H1 (cell line): ENCODE measurements at regions not wholly inside any gene's neighbourhood (a gene's known extent, or its start where the extent isn't known, plus 50 kb on each side); places are given as distances from the start of the nearest gene placed in this dataset.

Experiments
- CTCF ChIA-PET: fragments of 300-600 bp; sonication (Branson Sonifier 250); formaldehyde crosslinking; loops from one replicate; lab custom pipeline; 2021; ENCODE audit not compliant: partially characterized antibody; lab: Charles Lee
- POLR2A ChIA-PET: fragments of 300-600 bp; sonication (Branson Sonifier 250); formaldehyde crosslinking; loops from one replicate; lab custom pipeline; 2021; ENCODE audit warnings: inconsistent platforms; ENCODE audit not compliant: partially characterized antibody; lab: Charles Lee
- DNase-seq, 2 experiments: peaks; one replicate each; pipeline versions ENCODE4 v3.0.0 to v3.0.0-alpha.2; 2010 to 2022; ENCODE audit warnings: low spot score in 2 of 2, low read depth in 1 of 2, mixed read lengths in 1 of 2
- FAIRE-seq: peaks from 2 replicates; lab custom pipeline; 2011; peaks lifted over from hg19 to GRCh38; lab: Jason Lieb, UNC
- H2AFZ ChIP-seq: 2 replicates; pipeline ENCODE4 v1.8.1; 2012; ENCODE audit warnings: low read length, inconsistent platforms
- H2AK5ac ChIP-seq: 2 replicates; pipeline ENCODE4 v1.6.1; 2013; ENCODE audit warnings: low read depth, low read length
- H2BK120ac ChIP-seq: replicated peaks from 2 replicates; pipeline ENCODE3; 2013; ENCODE audit warnings: low read depth, low read length, inconsistent platforms
- H2BK12ac ChIP-seq: 2 replicates; pipeline ENCODE4 v1.6.1; 2013; ENCODE audit warnings: low read depth, low read length
- H2BK15ac ChIP-seq: 2 replicates; pipeline ENCODE4 v1.6.1; 2013; ENCODE audit warnings: low read length
- H2BK20ac ChIP-seq: 2 replicates; pipeline ENCODE4 v1.6.1; 2013; ENCODE audit warnings: low read length
- H2BK5ac ChIP-seq: 2 replicates; pipeline ENCODE4 v1.6.1; 2013; ENCODE audit warnings: low read depth, low read length
- H3K14ac ChIP-seq: 2 replicates; pipeline ENCODE4 v1.6.1; 2013; ENCODE audit warnings: inconsistent platforms; ENCODE audit not compliant: insufficient read length
- H3K18ac ChIP-seq: 2 replicates; pipeline ENCODE4 v1.6.1; 2013; ENCODE audit warnings: low read length; ENCODE audit errors: extremely low read depth
- H3K23ac ChIP-seq: 2 replicates; pipeline ENCODE4 v1.6.1; 2013; ENCODE audit warnings: inconsistent platforms; ENCODE audit not compliant: insufficient read length
- H3K23me2 ChIP-seq: 2 replicates; pipeline ENCODE4 v1.6.1; 2013; ENCODE audit warnings: low read depth, low read length
- H3K27ac ChIP-seq: 2 replicates; pipeline ENCODE4 v1.6.1; 2011; ENCODE audit warnings: low read depth, low read length, inconsistent platforms
- H3K27me3 ChIP-seq, 4 experiments: replicated peaks in 1 of 4; 1 replicate in 1 of 4; 2 replicates in 3 of 4; pipeline versions ENCODE4 v1.6.1 to v1.8.1; 2011 to 2013; ENCODE audit warnings: low read length in 3 of 4, mild to moderate bottlenecking in 3 of 4, inconsistent platforms in 2 of 4, mixed read lengths in 2 of 4, moderate library complexity in 1 of 4; ENCODE audit not compliant: control insufficient read depth in 3 of 4, insufficient read depth in 3 of 4; ENCODE audit errors: extremely low read depth in 1 of 4
- H3K36me3 ChIP-seq, 4 experiments: 2 replicates each; pipeline versions ENCODE4 v1.6.1 to v1.8.1; 2011 to 2013; ENCODE audit warnings: mild to moderate bottlenecking in 4 of 4, low read length in 3 of 4, moderate library complexity in 2 of 4, control low read depth in 1 of 4, inconsistent platforms in 1 of 4; ENCODE audit not compliant: insufficient read depth in 4 of 4, control insufficient read depth in 2 of 4
- H3K4ac ChIP-seq: replicated peaks from 2 replicates; pipeline ENCODE3; 2013; ENCODE audit warnings: low read length, low read depth, mixed read lengths, inconsistent platforms; ENCODE audit not compliant: insufficient read length
- H3K4me1 ChIP-seq, 4 experiments: replicated peaks in 1 of 4; 1 replicate in 1 of 4; 2 replicates in 3 of 4; pipeline versions ENCODE4 v1.6.1 to v1.8.1; 2011 to 2013; ENCODE audit warnings: low read length in 3 of 4, inconsistent platforms in 2 of 4, mixed read lengths in 1 of 4; ENCODE audit not compliant: insufficient read depth in 4 of 4, control insufficient read depth in 3 of 4
- H3K4me2 ChIP-seq, 2 experiments: 2 replicates each; pipeline versions ENCODE4 v1.6.1 to v1.8.1; 2011 to 2013; ENCODE audit warnings: low read depth in 2 of 2, low read length in 2 of 2, control low read depth in 1 of 2, inconsistent platforms in 1 of 2, mild to moderate bottlenecking in 1 of 2; ENCODE audit not compliant: insufficient read depth in 1 of 2
- H3K4me3 ChIP-seq, 4 experiments: fragments of 200-600, 300-600 bp in 1 of 4; sonication (generic), shearing (Covaris generic), sonication (Bioruptor Twin) in 1 of 4; 2 replicates each; pipeline versions ENCODE4 v1.5.1 to v1.8.1; 2011 to 2016; ENCODE audit warnings: low read length in 4 of 4, low read depth in 3 of 4, control low read depth in 2 of 4, inconsistent platforms in 2 of 4, mild to moderate bottlenecking in 2 of 4, mixed read lengths in 1 of 4, moderate library complexity in 1 of 4; ENCODE audit not compliant: insufficient read depth in 2 of 4; ENCODE audit errors: extremely low read depth in 1 of 4
- H3K56ac ChIP-seq: replicated peaks from 2 replicates; pipeline ENCODE3; 2013; ENCODE audit warnings: low read depth, mild to moderate bottlenecking, mixed read lengths, low read length, inconsistent platforms; ENCODE audit not compliant: insufficient read length
- H3K79me1 ChIP-seq: 2 replicates; pipeline ENCODE4 v1.6.1; 2013; ENCODE audit warnings: low read depth, low read length, control low read depth
- H3K79me2 ChIP-seq, 2 experiments: 2 replicates each; pipeline versions ENCODE4 v1.6.1 to v1.8.1; 2012 to 2013; ENCODE audit warnings: low read length in 2 of 2, mild to moderate bottlenecking in 2 of 2, inconsistent platforms in 1 of 2; ENCODE audit not compliant: insufficient read depth in 2 of 2, control insufficient read depth in 1 of 2
- H3K9ac ChIP-seq, 4 experiments: replicated peaks in 1 of 4; 1 replicate in 1 of 4; 2 replicates in 3 of 4; pipeline versions ENCODE4 v1.6.1 to v1.8.1; 2011 to 2013; ENCODE audit warnings: low read depth in 3 of 4, low read length in 3 of 4, control low read depth in 2 of 4, mild to moderate bottlenecking in 2 of 4, moderate library complexity in 2 of 4, inconsistent platforms in 1 of 4; ENCODE audit errors: extremely low read depth in 1 of 4
- H3K9me3 ChIP-seq, 2 experiments: 2 replicates each; pipeline versions ENCODE4 v1.6.1 to v1.8.1; 2012 to 2013; ENCODE audit warnings: mild to moderate bottlenecking in 2 of 2, moderate library complexity in 2 of 2, control low read depth in 1 of 2, inconsistent platforms in 1 of 2, low read depth in 1 of 2, low read length in 1 of 2, mixed read lengths in 1 of 2; ENCODE audit not compliant: insufficient read depth in 2 of 2
- H4K20me1 ChIP-seq, 2 experiments: replicated peaks in 1 of 2; 2 replicates each; pipeline versions ENCODE3 to v1.8.1; 2011 to 2013; ENCODE audit warnings: inconsistent platforms in 2 of 2, low read length in 2 of 2, mild to moderate bottlenecking in 1 of 2; ENCODE audit not compliant: insufficient read depth in 2 of 2, control insufficient read depth in 1 of 2
- H4K5ac ChIP-seq: 2 replicates; pipeline ENCODE4 v1.6.1; 2013; ENCODE audit warnings: low read length, low read depth, mixed read lengths, inconsistent platforms; ENCODE audit not compliant: insufficient read length
- H4K8ac ChIP-seq: 2 replicates; pipeline ENCODE4 v1.8.0; 2013; ENCODE audit warnings: mild to moderate bottlenecking, moderate library complexity, low read length, inconsistent platforms; ENCODE audit not compliant: insufficient read depth; ENCODE audit errors: extremely low read depth
- H4K91ac ChIP-seq: replicated peaks from 2 replicates; pipeline ENCODE3; 2013; ENCODE audit warnings: low read length, mixed read lengths, inconsistent platforms; ENCODE audit not compliant: insufficient read length
- BACH1 ChIP-seq: IDR thresholded peaks from 2 replicates; pipeline ENCODE4 v1.6.1; 2012; ENCODE audit warnings: low read length, improper control_type of control experiment
- BRCA1 ChIP-seq: IDR thresholded peaks from 2 replicates; pipeline ENCODE4 v1.6.1; 2012; ENCODE audit warnings: low read depth, low read length, improper control_type of control experiment
- JUN ChIP-seq: IDR thresholded peaks from 2 replicates; pipeline ENCODE4 v1.6.1; 2011; ENCODE audit warnings: low read depth, mild to moderate bottlenecking, improper control_type of control experiment, low read length
- RAD21 ChIP-seq, 2 experiments: IDR thresholded peaks in 1 of 2; conservative IDR thresholded peaks in 1 of 2; 2 replicates each; pipeline ENCODE4 v1.6.1; 2011; ENCODE audit warnings: low read depth in 2 of 2, low read length in 2 of 2, improper control_type of control experiment in 1 of 2, inconsistent platforms in 1 of 2, mild to moderate bottlenecking in 1 of 2, moderate library complexity in 1 of 2
- RFX5 ChIP-seq: IDR thresholded peaks from 2 replicates; pipeline ENCODE4 v1.6.1; 2011; ENCODE audit warnings: low read depth, low read length, improper control_type of control experiment, borderline replicate concordance
- SIX5 ChIP-seq: IDR thresholded peaks from 2 replicates; pipeline ENCODE4 v1.6.1; 2011; ENCODE audit warnings: mild to moderate bottlenecking, low read depth, low read length
- SRF ChIP-seq: IDR thresholded peaks from 2 replicates; pipeline ENCODE4 v1.6.1; 2011; ENCODE audit warnings: mild to moderate bottlenecking, low read depth, low read length, moderate library complexity
- TAF7 ChIP-seq: optimal IDR thresholded peaks from 2 replicates; pipeline ENCODE3; 2011; ENCODE audit warnings: low read depth, mild to moderate bottlenecking, inconsistent platforms, low read length, moderate library complexity, borderline replicate concordance
- TEAD4 ChIP-seq: IDR thresholded peaks from 2 replicates; pipeline ENCODE4 v1.6.1; 2012; ENCODE audit warnings: low read depth, low read length, inconsistent platforms, mixed read lengths
- WGBS, 2 experiments: shearing (Covaris generic) in 1 of 2; methylation state at CpG; one replicate each; pipeline versions ENCODE4 v1.1.6 to v1.1.7; 2013 to 2015; ENCODE audit warnings: low lambda C conversion rate in 2 of 2, mixed read lengths in 2 of 2, inconsistent platforms in 1 of 2, low coverage in 1 of 2, missing lambda C conversion rate in 1 of 2; ENCODE audit not compliant: insufficient replicate concordance in 2 of 2, insufficient coverage in 1 of 2, insufficient read length in 1 of 2; ENCODE audit errors: extremely low coverage in 1 of 2, missing lambda C conversion rate in 1 of 2; 5-methylcytosine and 5-hydroxymethylcytosine counted together
- TF ChIP-seq, protein P1 (sequence below): IDR thresholded peaks from 2 replicates; pipeline ENCODE4 v1.6.1; 2012; ENCODE audit warnings: inconsistent platforms

DNA sequence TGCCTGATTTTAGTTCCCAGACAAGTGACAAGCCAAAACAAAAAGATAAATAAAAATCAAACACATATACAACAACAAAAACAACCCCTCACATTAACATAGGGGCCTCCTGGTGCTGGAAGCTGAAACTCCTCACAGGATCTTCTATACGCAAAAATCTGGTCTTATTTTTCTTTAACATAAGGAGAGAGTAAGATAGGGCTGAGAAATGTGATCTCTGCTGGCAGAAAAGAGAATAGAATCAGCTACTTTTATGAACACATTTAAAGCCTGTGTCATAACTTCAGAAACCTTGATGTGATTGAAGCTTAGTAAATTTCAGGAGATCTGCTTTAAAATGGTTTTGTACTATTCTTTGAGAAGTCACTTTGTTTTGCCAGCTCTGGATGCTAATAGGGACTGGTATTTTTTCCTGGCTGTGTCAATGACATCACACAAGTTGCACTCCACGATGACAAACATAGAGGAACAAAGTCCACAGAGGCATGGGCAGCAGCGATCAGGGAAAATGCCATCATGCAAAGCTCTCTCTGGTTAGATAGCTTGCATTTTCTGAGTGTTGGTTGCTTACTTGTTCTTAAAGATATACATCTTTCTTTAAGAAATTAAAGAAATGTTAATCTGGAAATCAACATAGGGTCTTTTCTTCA is 176.6 kb upstream of the SP4 start:
- POLR2A ChIA-PET = no interaction called here
- Histone ChIP-seq H2BK5ac (no peak overlapping the region), H4K5ac (no peak overlapping the region), H3K27ac (no peak overlapping the region), H3K23ac (no peak overlapping the region), H3K4me2 (no peak overlapping the region), H3K18ac (no peak overlapping the region), H2BK15ac (no peak overlapping the region), H2BK12ac (no peak overlapping the region), H3K56ac (no peak overlapping the region), H3K23me2 (no peaks in the 10 kb centered on the region), H3K4me3 (no peak overlapping the region), H3K27me3 (no peaks in the 10 kb centered on the region), H2BK20ac (no peak overlapping the region), H3K14ac (no peak overlapping the region), H3K36me3 (no peaks in the 10 kb centered on the region), H4K20me1 (no peaks in the 10 kb centered on the region), H2AFZ (no peak overlapping the region), H3K9me3 (no peaks in the 10 kb centered on the region), H3K79me1 (no peaks in the 10 kb centered on the region), H3K9ac (no peak overlapping the region), H3K79me2 (no peaks in the 10 kb centered on the region), H2BK120ac (no peak overlapping the region), H3K4me1 (peaks cover 0 to 9% (median 4%) of the 10 kb centered on the region in 4 experiments; a peak in 4 of 7 replicates), H3K4ac (no peak overlapping the region), H2AK5ac (no peak overlapping the region), H4K91ac (no peak overlapping the region), H4K8ac (no peak overlapping the region)
- CTCF ChIA-PET = interaction anchor here (0.6 to 6.8 kb wide), 10 partner anchors 8 to 515 kb away, joined by 3 to 47 read pairs (median 4); no protein-coding TSS in a partner anchor
- TF ChIP-seq TEAD4 (no peak), JUN (no peak), RAD21 (IDR thresholded peaks at IDR 0.05 in 1 of 2, conservative IDR thresholded peaks at IDR 0.05 in 1 of 2; ENCODE audit: low read depth in 2 of 2, low read length in 2 of 2) (no peak), TAF7 (no peak), SRF (no peak), SIX5 (no peak), BRCA1 (no peak), RFX5 (no peak), BACH1 (no peak)
- TF ChIP-seq, protein P1, sequence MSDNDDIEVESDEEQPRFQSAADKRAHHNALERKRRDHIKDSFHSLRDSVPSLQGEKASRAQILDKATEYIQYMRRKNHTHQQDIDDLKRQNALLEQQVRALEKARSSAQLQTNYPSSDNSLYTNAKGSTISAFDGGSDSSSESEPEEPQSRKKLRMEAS = no peak
- 61% methylated on average over 3 of the region's 3 CpGs; no CpG with 5 or more reads in 1 of the 2 experiments for WGBS, 2 experiments
- DNase-seq (no peak), FAIRE-seq (no peak)
